Gastrocnemius medialis (tissue), 4 donors: ENCODE measurements at regions not wholly inside any gene's neighbourhood (a gene's known extent, or its start where the extent isn't known, plus 50 kb on each side); places are given as distances from the start of the nearest gene placed in this dataset.

ENCODE experiments used
- ATAC-seq, 2 donors: fragments of 150-250 bp; one replicate each; pipeline ENCODE4 v1.9.1; 2016
- DNase-seq, 2 donors: peaks; one replicate each; pipeline ENCODE4 v3.0.0-alpha.2; 2019
- H3K27ac ChIP-seq, 4 donors: fragments of 200-600 bp; sonication (generic); 1 replicate in 1 of 4; 2 replicates in 3 of 4; pipeline ENCODE4 v1.5.1; 2016 to 2018; ENCODE audit warnings: mild to moderate bottlenecking in 2 of 4, moderate library complexity in 1 of 4
- H3K27me3 ChIP-seq, 3 donors: fragments of 200-600 bp; sonication (generic) in 2 of 3; 1 replicate in 1 of 3; 2 replicates in 2 of 3; pipeline versions ENCODE4 v1.5.1 to v1.6.0; 2016 to 2019; ENCODE audit warnings: mild to moderate bottlenecking in 1 of 3, moderate library complexity in 1 of 3
- H3K36me3 ChIP-seq, 2 donors: fragments of 200-600 bp; sonication (generic) in 1 of 2; one replicate each; pipeline ENCODE4 v1.5.1; 2017 to 2018
- H3K4me1 ChIP-seq, 2 donors: fragments of 200-600 bp; sonication (generic) in 1 of 2; one replicate each; pipeline ENCODE4 v1.5.1; 2016 to 2017; ENCODE audit warnings: mild to moderate bottlenecking in 2 of 2
- H3K4me3 ChIP-seq, 4 donors: fragments of 200-600 bp; sonication (generic) in 3 of 4; 1 replicate in 1 of 4; 2 replicates in 3 of 4; pipeline ENCODE4 v1.5.1; 2016 to 2019; ENCODE audit warnings: mild to moderate bottlenecking in 2 of 4
- H3K9me3 ChIP-seq, 3 donors: fragments of 200-600 bp; sonication (generic) in 2 of 3; 1 replicate in 1 of 3; 2 replicates in 2 of 3; pipeline ENCODE4 v1.5.1; 2016 to 2019
- POLR2A ChIP-seq, 2 donors: fragments of 450-650 bp; IDR thresholded peaks; one replicate each; pipeline ENCODE4 v1.6.1; 2017; ENCODE audit warnings: antibody characterized with exemption in 2 of 2, mild to moderate bottlenecking in 2 of 2, moderate library complexity in 2 of 2
- in situ Hi-C, 4 donors: fragments of 200-750 bp; cut with MboI; loops; one replicate each; pipeline versions ENCODE4 v1.15.0 to v1.8.0; 2017; ENCODE audit warnings: low sequenced_read_pairs in 4 of 4
- intact Hi-C: fragments of 100-400 bp; cut with DNase I; formaldehyde crosslinking; loops from one replicate; pipeline ENCODE4 v1.15.1; 2023; ENCODE audit warnings: low total_unique reads
- TF ChIP-seq, protein P1 (sequence below), 5 experiments: fragments of 450-650 bp in 3 of 5; fragments of 200-600 bp in 2 of 5; sonication (generic) in 2 of 5; IDR thresholded peaks in 4 of 5; conservative IDR thresholded peaks in 1 of 5; 1 replicate in 4 of 5; 2 replicates in 1 of 5; pipeline ENCODE4 v1.5.1; 2016 to 2019; ENCODE audit warnings: antibody characterized with exemption in 5 of 5, mild to moderate bottlenecking in 3 of 5, moderate library complexity in 3 of 5

GRCh38 chr12:58725400-58726105 lies 194.8 kb downstream of the LRIG3 start:
- in situ Hi-C loops = no loop called here

GRCh38 chr12:58727521-58727920 lies 192.8 kb downstream of the LRIG3 start:
- ATAC-seq (no peak), DNase-seq (no peak)
- in situ Hi-C loops = no loop called here
- no peaks in the 10 kb centered on the region for H3K36me3 ChIP-seq
- no peaks in the 10 kb centered on the region for H3K27me3 ChIP-seq
- H3K9me3 ChIP-seq = no peaks in the 10 kb centered on the region
- H3K4me1 ChIP-seq = no peaks in the 10 kb centered on the region
- H3K27ac ChIP-seq = no peak overlapping the region
- H3K4me3 ChIP-seq = no peak overlapping the region
- TF ChIP-seq, protein P1, sequence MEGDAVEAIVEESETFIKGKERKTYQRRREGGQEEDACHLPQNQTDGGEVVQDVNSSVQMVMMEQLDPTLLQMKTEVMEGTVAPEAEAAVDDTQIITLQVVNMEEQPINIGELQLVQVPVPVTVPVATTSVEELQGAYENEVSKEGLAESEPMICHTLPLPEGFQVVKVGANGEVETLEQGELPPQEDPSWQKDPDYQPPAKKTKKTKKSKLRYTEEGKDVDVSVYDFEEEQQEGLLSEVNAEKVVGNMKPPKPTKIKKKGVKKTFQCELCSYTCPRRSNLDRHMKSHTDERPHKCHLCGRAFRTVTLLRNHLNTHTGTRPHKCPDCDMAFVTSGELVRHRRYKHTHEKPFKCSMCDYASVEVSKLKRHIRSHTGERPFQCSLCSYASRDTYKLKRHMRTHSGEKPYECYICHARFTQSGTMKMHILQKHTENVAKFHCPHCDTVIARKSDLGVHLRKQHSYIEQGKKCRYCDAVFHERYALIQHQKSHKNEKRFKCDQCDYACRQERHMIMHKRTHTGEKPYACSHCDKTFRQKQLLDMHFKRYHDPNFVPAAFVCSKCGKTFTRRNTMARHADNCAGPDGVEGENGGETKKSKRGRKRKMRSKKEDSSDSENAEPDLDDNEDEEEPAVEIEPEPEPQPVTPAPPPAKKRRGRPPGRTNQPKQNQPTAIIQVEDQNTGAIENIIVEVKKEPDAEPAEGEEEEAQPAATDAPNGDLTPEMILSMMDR (IDR thresholded peaks at IDR 0.05 in 4 of 5, conservative IDR thresholded peaks at IDR 0.05 in 1 of 5) = no peak
- TF ChIP-seq POLR2A (IDR thresholded peaks at IDR 0.05) = no peak
- intact Hi-C loops = no loop called here

More at GRCh38 chr12:58725400-58726105, 194.8 kb downstream of the LRIG3 start:
- TF ChIP-seq POLR2A (IDR thresholded peaks at IDR 0.05) = no peak
- TF ChIP-seq, protein P1 (IDR thresholded peaks at IDR 0.05 in 4 of 5, conservative IDR thresholded peaks at IDR 0.05 in 1 of 5) = no peak
- Histone ChIP-seq H3K4me1 (no peaks in the 10 kb centered on the region), H3K27me3 (no peaks in the 10 kb centered on the region), H3K27ac (no peak overlapping the region), H3K9me3 (no peaks in the 10 kb centered on the region), H3K36me3 (no peaks in the 10 kb centered on the region), H3K4me3 (no peak overlapping the region)
- DNase-seq = no peak
- ATAC-seq = no peak
- intact Hi-C loops = no loop called here

DNA sequence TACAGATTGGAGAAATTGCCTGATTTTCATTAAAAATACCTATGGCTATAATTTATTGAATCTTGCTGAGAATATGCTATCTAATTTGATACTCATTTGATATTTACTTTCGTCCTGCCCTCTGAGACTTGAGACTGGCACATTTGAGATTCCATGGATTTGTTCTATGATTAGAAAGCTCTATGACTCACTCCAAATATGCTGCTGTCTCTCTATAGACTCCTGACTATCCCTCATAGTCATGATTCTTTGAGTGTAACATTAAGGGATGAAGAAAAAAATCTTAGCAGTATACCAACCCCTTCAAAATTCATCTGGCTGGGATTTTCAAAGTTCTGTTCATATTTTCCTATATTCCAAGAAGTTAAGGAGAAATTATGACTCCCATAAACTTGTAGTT lies 191.9 kb downstream of the LRIG3 start:
- intact Hi-C loops (no loop called here), in situ Hi-C loops (no loop called here)
- Histone ChIP-seq H3K4me3 (no peak overlapping the region), H3K4me1 (no peaks in the 10 kb centered on the region), H3K36me3 (no peaks in the 10 kb centered on the region), H3K9me3 (no peaks in the 10 kb centered on the region), H3K27ac (no peak overlapping the region), H3K27me3 (no peaks in the 10 kb centered on the region)
- DNase-seq (no peak), ATAC-seq (peak; percentile 74 to 86)
- TF ChIP-seq, protein P1 (IDR thresholded peaks at IDR 0.05 in 4 of 5, conservative IDR thresholded peaks at IDR 0.05 in 1 of 5) = no peak
- TF ChIP-seq POLR2A (IDR thresholded peaks at IDR 0.05) = no peak

DNA sequence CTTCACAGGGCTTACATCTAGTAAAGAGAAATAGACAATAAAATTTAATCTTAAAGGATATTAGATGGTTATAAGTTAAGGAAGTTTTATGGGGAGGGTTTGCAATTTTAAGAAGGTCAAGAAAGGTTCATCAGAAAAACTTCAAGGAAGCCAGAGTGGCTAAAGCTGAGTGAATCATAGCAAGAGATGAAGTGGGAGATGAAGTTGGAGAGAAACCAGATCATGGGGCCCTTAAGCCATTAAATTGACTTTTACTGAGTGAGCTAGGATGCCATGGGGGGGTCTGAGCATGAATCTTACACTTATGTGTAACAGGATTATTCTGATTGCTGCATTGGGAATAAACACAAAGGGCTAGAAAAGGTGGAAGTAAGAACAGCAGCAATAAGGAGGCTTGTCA lies 189.2 kb downstream of the LRIG3 start:
- Histone ChIP-seq H3K4me3 (no peak overlapping the region), H3K9me3 (no peaks in the 10 kb centered on the region), H3K27me3 (no peaks in the 10 kb centered on the region), H3K4me1 (no peaks in the 10 kb centered on the region), H3K36me3 (no peaks in the 10 kb centered on the region), H3K27ac (no peak overlapping the region)
- no peak for DNase-seq
- in situ Hi-C loops (no loop called here), intact Hi-C loops (no loop called here)
- TF ChIP-seq, protein P1 (IDR thresholded peaks at IDR 0.05 in 4 of 5, conservative IDR thresholded peaks at IDR 0.05 in 1 of 5) = no peak
- TF ChIP-seq POLR2A (IDR thresholded peaks at IDR 0.05) = no peak
- ATAC-seq = no peak

- Histone ChIP-seq H3K27ac (no peak overlapping the region), H3K4me3 (no peak overlapping the region), H3K27me3 (no peaks in the 10 kb centered on the region), H3K9me3 (no peaks in the 10 kb centered on the region), H3K4me1 (no peaks in the 10 kb centered on the region), H3K36me3 (no peaks in the 10 kb centered on the region)
- ATAC-seq (no peak), DNase-seq (no peak)
- TF ChIP-seq, protein P1 (IDR thresholded peaks at IDR 0.05 in 4 of 5, conservative IDR thresholded peaks at IDR 0.05 in 1 of 5) = no peak
- TF ChIP-seq POLR2A (IDR thresholded peaks at IDR 0.05) = no peak
- intact Hi-C loops (no loop called here), in situ Hi-C loops (no loop called here)
Measured at GRCh38 chr12:58732894-58733293, 187.4 kb downstream of the LRIG3 start.
